ENCODE measurements at regions not wholly inside any gene's neighbourhood (a gene's known extent, or its start where the extent isn't known, plus 50 kb on each side); places are given as distances from the start of the nearest gene placed in this dataset.

GRCh38 chr7:73973091-73973490 is 54.9 kb upstream of the ELN start:
- ChIA-PET CTCF (interaction anchor here (0.6 kb wide), 1 partner anchor 232 kb away, joined by 4 read pairs; no protein-coding TSS in a partner anchor), POLR2A (ENCODE audit: low non-redundant PET) (no interaction called here)
- Histone ChIP-seq H3K27ac (ENCODE audit: low read depth, low read length, poor library complexity, severe bottlenecking) (no peak overlapping the region), H3K4me1 (ENCODE audit: insufficient read depth, low read length, poor library complexity, severe bottlenecking) (no peaks in the 10 kb centered on the region), H3K27me3 (replicated peaks; ENCODE audit: insufficient read depth, low read depth, low read length, poor library complexity) (no peaks in the 10 kb centered on the region), H3K9me3 (ENCODE audit: low read depth, low read length, poor library complexity, severe bottlenecking) (no peaks in the 10 kb centered on the region), H3K4me3 (ENCODE audit: low read depth, low read length, poor library complexity, severe bottlenecking) (no peak overlapping the region), H3K36me3 (ENCODE audit: insufficient read depth, low read length, poor library complexity, severe bottlenecking) (no peaks in the 10 kb centered on the region)
- intact Hi-C loops (cut with micrococcal nuclease; ENCODE audit: unreplicated experiment): no loop called here
- TF ChIP-seq CTCF (conservative IDR thresholded peaks at IDR 0.05; ENCODE audit: low read depth, low read length) (no peak), EZH2 (IDR thresholded peaks at IDR 0.05; ENCODE audit: borderline replicate concordance, low read depth, low read length, poor library complexity, severe bottlenecking) (no peak)
- DNase-seq (ENCODE audit: low spot score): no peak
- no TSS peak for BruUV-seq (replicated peaks)

- no TSS peak for BruUV-seq (replicated peaks)
- intact Hi-C loops (cut with micrococcal nuclease; ENCODE audit: unreplicated experiment): no loop called here
Measured at GRCh38 chr7:73974101-73974947, 53.6 kb upstream of the ELN start.

More at GRCh38 chr7:73974101-73974947, 53.6 kb upstream of the ELN start:
- no peaks in the 10 kb centered on the region for H3K4me1 ChIP-seq (ENCODE audit: insufficient read depth, low read length, poor library complexity, severe bottlenecking)
- DNase-seq (ENCODE audit: low spot score): no peak
- H3K36me3 ChIP-seq (ENCODE audit: insufficient read depth, low read length, poor library complexity, severe bottlenecking): no peaks in the 10 kb centered on the region
- ChIA-PET POLR2A (ENCODE audit: low non-redundant PET) (no interaction called here), CTCF (interaction anchor here (0.6 kb wide), 1 partner anchor 14 kb away, joined by 3 read pairs; no protein-coding TSS in a partner anchor)
- H3K27ac ChIP-seq (ENCODE audit: low read depth, low read length, poor library complexity, severe bottlenecking): no peak overlapping the region
- no peak for TF ChIP-seq EZH2 (IDR thresholded peaks at IDR 0.05; ENCODE audit: borderline replicate concordance, low read depth, low read length, poor library complexity, severe bottlenecking)
- TF ChIP-seq CTCF (conservative IDR thresholded peaks at IDR 0.05; ENCODE audit: low read depth, low read length): no peak
- H3K27me3 ChIP-seq (replicated peaks; ENCODE audit: insufficient read depth, low read depth, low read length, poor library complexity): no peaks in the 10 kb centered on the region
- H3K4me3 ChIP-seq (ENCODE audit: low read depth, low read length, poor library complexity, severe bottlenecking): no peak overlapping the region
- H3K9me3 ChIP-seq (ENCODE audit: low read depth, low read length, poor library complexity, severe bottlenecking): no peaks in the 10 kb centered on the region

Data from A673 (cell line).